T47D (cell line): ENCODE measurements at regions not wholly inside any gene's neighbourhood (a gene's known extent, or its start where the extent isn't known, plus 50 kb on each side); places are given as distances from the start of the nearest gene placed in this dataset.
A peak's percentile ranks its signal among the peaks of the same experiment; 100 is the strongest.
"Not testable (repeated sequence)": the region's sequence is repeated elsewhere in the genome, so short reads cannot be mapped to it uniquely, and the experiment has no call there.

Source experiments
- DNase-seq, 2 experiments: peaks; one replicate each; pipeline versions ENCODE4 v3.0.0 to v3.0.0-alpha.2; 2011 to 2012; ENCODE audit warnings: low read depth in 1 of 2, low spot score in 1 of 2
- JUND ChIP-seq: IDR thresholded peaks from 2 replicates; pipeline ENCODE4 v1.6.1; 2012; ENCODE audit warnings: low read depth
- in situ Hi-C: cut with HindIII; loops from 2 replicates; pipeline ENCODE4 v1.10.0; 2016; ENCODE audit warnings: low sequenced_read_pairs, low pct_unique_long_range_greater_than_20kb

- in situ Hi-C loops: no loop called here
Observed at GRCh38 chr12:107856096-107856495, 81.6 kb downstream of the ASCL4 start.

GRCh38 chr12:107857191-107857590, 82.7 kb downstream of the ASCL4 start:
- in situ Hi-C loops: no loop called here

More at GRCh38 chr12:107856096-107856495, 81.6 kb downstream of the ASCL4 start:
- TF ChIP-seq JUND: no peak
- no peak for DNase-seq

GRCh38 chr12:107859367-107859766, 84.9 kb downstream of the ASCL4 start:
- DNase-seq: no peak
- TF ChIP-seq JUND: no peak
- in situ Hi-C loops: no loop called here

More at GRCh38 chr12:107857191-107857590, 82.7 kb downstream of the ASCL4 start:
- TF ChIP-seq JUND: no peak
- no peak for DNase-seq

- in situ Hi-C loops: no loop called here
- no peak for DNase-seq
- no peak for TF ChIP-seq JUND
Observed at GRCh38 chr12:107864235-107864634, 89.7 kb downstream of the ASCL4 start.

- in situ Hi-C loops, DNase-seq: not testable (repeated sequence)
Observed at GRCh38 chr12:107864727-107865126, 90.2 kb downstream of the ASCL4 start.

GRCh38 chr12:107873223-107873622, 98.7 kb downstream of the ASCL4 start:
- in situ Hi-C loops: no loop called here
- DNase-seq: no peak
- no peak for TF ChIP-seq JUND

GRCh38 chr12:107875786-107876185, 101.3 kb downstream of the ASCL4 start:
- DNase-seq: no peak
- in situ Hi-C loops: no loop called here
- no peak for TF ChIP-seq JUND

GRCh38 chr12:107884769-107885694, 110.5 kb downstream of the ASCL4 start:
- no peak for TF ChIP-seq JUND
- DNase-seq: peak; percentile 48 to 74
- in situ Hi-C loops: no loop called here

GRCh38 chr12:107888789-107889188, 114.3 kb downstream of the ASCL4 start:
- no peak for DNase-seq
- TF ChIP-seq JUND: no peak
- in situ Hi-C loops: no loop called here

GRCh38 chr12:107891967-107892366, 117.5 kb downstream of the ASCL4 start:
- no peak for TF ChIP-seq JUND
- DNase-seq: no peak
- in situ Hi-C loops: no loop called here

GRCh38 chr12:107894589-107894988, 120.1 kb downstream of the ASCL4 start:
- no peak for DNase-seq
- TF ChIP-seq JUND: no peak
- in situ Hi-C loops: no loop called here

- no peak for DNase-seq
- TF ChIP-seq JUND: no peak
- in situ Hi-C loops: no loop called here
Observed at GRCh38 chr12:107895966-107896365, 121.5 kb downstream of the ASCL4 start.

- no peak for TF ChIP-seq JUND
- in situ Hi-C loops: no loop called here
- DNase-seq: no peak
Observed at GRCh38 chr12:107900588-107900987, 126.1 kb downstream of the ASCL4 start.
